HL-60/S4 (cell line): ENCODE measurements at regions not wholly inside any gene's neighbourhood (a gene's known extent, or its start where the extent isn't known, plus 50 kb on each side); places are given as distances from the start of the nearest gene placed in this dataset.

ENCODE experiments used
- in situ Hi-C: fragments of 300-500 bp; cut with MboI; formaldehyde crosslinking; loops from 2 replicates; pipeline ENCODE4 v1.14.3; 2022; ENCODE audit warnings: low sequenced_read_pairs

DNA sequence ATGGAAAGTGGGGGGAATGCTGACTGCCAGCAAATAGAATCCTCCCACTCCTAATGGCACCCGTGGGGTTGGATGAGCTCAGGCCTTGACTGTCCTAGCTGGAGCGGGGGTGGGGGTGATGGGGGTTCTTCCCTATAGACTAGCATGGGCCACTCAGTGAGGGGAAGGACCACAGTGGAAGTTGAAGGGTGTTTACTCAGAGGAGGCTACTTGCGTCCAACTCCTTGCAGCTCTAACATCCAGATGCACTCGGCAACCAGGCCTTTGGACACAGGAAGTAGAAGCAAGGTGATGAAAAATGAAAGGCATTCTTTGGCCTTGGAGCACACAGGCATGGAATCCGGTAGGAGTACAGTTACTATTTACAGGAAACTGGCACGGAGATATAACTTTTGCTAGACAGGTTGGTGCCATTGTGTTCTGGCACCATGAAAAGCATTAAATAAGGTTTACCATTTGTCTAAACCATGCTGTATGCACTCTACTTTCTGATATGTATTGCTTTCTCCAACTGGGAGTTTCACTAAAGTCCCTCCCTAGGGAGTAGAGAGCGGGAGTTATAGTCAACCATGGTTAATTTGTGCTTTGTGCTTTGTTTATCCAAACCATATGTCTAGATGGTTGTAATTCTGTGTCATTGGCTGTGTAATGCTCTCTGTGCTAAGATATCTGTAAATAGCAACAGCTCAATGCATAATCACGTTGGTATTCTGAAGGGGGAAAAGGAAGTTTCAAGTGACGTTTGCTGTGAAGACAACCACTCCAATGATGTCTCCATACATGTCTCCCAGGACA, 125.3 kb downstream of the TSHZ3 start:
- in situ Hi-C loops: no loop called here

- in situ Hi-C loops: no loop called here
Observed at GRCh38 chr19:31220540-31220939, 128.7 kb downstream of the TSHZ3 start.

DNA sequence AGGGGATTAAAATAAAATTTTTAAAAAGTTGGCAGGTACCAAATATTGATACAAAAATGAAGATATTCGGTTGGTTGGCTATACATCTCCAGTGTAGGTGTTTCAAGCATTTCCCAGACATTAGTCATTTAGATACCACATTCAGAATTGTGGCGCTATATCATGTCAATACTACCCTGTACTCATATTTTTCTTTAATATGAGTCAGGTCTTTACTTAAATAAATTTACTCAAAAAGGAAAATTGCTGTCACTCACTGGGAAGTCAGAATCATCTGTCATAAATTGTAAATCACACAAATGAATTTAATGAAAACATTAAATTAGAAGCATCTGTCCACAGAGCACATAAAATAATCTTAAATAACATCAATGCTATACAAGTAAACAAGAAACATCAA, 134.2 kb downstream of the TSHZ3 start:
- in situ Hi-C loops: no loop called here

GRCh38 chr19:31214086-31214485, 135.2 kb downstream of the TSHZ3 start:
- in situ Hi-C loops: no loop called here

- in situ Hi-C loops: no loop called here
Observed at GRCh38 chr19:31211088-31211487, 138.1 kb downstream of the TSHZ3 start.

- in situ Hi-C loops: no loop called here
Observed at GRCh38 chr19:31205887-31206518, 143.2 kb downstream of the TSHZ3 start.

GRCh38 chr19:31204115-31204514, 145.1 kb downstream of the TSHZ3 start:
- in situ Hi-C loops: no loop called here

- in situ Hi-C loops: no loop called here
Observed at GRCh38 chr19:31185261-31185660, 164.0 kb downstream of the TSHZ3 start.

DNA sequence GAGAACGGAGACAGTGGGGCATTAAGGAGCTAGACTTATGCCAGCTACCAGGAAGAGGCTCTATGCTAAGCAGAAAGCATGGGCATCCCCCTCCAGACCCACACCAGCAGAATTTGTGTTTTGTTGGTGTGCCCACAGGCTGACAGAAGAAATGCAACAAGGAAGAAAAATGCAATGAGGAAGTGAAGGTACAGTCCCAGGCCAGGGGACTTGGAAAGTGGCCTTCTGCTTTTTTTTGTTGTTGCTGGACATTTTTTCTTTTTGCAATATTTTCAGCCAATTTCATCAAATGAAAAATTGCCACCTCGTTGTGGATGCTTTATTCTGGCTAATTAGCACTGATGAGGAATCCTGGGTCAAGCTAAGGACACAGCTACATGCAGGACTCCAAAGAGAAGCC, 167.7 kb downstream of the TSHZ3 start:
- in situ Hi-C loops: no loop called here

DNA sequence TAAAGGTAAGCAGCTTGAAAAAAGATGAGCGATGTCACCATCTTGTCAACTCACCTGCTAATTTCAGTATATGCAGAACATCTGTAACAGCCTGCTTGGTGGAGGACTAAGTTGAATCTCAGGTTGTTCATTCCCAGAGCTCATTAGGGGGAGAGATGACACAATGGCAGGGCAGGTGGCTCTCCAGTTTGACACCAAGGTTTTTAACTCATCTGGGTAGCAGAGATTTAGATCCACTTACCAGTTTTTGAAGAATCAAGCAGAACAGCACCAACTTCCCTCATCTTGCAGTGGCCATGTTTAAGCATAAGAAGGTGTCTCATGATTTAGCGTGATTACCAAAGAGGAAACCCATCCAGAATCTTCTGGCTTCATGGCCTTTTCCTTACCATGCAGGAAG, 168.3 kb downstream of the TSHZ3 start:
- in situ Hi-C loops: no loop called here

GRCh38 chr19:31179471-31179852, 169.8 kb downstream of the TSHZ3 start:
- in situ Hi-C loops: no loop called here

DNA sequence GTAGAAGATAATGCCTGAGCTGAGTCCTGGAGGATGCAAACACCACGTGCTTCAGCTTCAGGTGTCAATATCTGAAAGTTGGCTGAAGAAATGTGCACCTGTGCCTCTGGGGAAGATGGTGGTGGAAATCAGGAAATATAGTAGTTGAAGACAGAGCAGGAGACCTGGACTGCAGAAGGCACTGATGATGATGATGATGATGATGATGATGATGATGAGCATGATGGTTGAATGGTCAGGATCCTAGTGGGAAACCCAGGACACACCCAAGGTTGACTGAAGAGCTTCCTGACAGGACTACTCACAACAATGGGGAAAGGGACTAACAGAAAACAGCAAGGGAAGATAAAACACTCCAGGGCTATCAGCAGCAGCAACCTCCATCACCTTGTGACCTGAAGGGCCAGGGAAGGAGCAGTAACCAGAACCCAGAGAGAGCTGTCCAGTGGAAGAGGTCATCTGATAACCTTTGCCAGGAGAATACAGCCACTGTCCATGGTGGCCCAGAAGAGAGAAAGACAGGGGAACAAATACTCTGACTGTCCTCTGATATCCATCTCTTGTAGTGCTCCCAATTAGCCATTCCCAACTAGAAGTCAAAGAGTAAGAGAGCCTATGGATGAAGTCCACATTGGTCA, 170.3 kb downstream of the TSHZ3 start:
- in situ Hi-C loops: no loop called here

- in situ Hi-C loops: no loop called here
Observed at GRCh38 chr19:31177246-31177645, 172.0 kb downstream of the TSHZ3 start.

- in situ Hi-C loops: no loop called here
Observed at GRCh38 chr19:31175564-31176348, 173.5 kb downstream of the TSHZ3 start.

DNA sequence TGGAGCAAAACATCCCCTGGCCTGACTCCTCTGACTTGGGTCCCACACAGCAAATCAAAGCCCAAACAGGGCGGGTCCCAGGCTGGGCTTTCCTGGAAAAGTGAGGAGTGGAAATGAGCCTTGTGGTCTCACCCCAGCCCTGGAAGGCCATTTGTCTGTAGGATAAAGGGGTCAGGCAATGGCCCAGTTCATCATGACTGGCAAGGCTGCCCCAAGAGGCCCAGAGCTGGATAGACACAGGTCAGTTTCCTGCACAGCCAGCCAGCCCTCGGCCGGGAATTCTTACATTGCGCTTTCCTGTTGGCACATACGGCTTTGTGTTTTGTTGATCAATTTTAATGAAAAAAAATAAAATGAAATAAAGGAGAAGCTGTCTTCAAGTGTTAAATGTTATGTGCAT, 174.3 kb downstream of the TSHZ3 start:
- in situ Hi-C loops: no loop called here

- in situ Hi-C loops: no loop called here
Observed at GRCh38 chr19:31173991-31174390, 175.2 kb downstream of the TSHZ3 start.

DNA sequence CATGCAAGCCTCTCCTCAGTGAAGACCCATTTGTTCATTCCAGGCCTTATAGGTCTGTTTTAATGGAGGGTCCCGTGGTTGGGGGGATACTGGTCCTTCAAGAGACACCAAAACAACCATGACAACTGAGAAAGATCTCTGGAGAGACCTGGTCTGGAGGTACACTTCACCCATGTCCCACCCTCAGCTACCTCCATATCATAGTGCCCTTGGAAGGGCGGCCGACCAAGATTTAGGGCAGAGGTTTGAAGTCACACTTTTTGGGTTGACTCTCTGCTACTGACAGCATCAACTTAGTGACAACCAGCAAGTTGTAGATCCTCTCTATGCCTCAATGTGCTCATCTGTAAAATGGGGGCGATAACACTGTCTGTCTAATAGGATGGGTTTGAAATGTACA, 177.3 kb downstream of the TSHZ3 start:
- in situ Hi-C loops: no loop called here

DNA sequence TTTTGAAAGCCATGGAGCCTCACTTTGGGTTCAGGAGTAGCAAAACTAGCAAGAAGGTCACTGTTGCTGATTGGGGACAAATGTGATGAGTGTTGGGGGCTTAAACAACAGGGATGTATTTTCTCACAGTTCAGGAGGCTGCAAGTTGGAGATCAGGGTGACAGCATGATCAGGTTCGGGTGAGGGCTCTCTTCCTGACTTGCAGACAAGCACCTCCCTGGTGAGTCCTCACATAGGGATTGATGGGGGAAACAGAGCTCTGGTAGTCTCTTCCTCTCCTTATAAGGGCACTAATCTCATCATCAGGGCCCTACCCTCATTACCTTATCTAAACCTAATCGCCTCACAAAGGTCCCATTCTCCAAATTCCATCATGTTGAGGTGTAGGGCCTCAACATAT, 179.2 kb downstream of the TSHZ3 start:
- in situ Hi-C loops: no loop called here

DNA sequence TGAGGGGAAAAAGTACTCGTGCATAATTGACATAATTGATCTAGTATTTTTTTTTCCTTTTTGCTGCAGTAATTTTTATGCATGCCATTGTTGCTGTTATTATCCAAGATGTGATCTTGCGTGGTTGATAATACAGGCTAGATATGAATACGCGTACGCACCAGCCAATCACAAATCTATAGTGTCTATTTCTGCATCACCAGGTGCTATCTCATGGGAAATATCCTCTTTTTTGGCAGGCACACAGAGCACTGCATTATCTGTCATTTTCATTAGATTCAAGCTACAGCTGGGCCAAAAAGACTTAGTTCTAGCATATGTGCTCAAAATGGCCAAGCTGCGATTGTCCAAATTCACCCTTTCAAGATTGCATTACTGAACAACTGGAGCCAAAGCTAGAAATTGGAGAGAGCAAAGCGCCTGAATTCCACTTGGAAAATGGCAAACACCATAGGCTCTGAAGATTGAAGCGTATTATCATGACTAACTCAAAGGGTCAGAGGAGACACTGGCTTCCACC, 181.1 kb downstream of the TSHZ3 start:
- in situ Hi-C loops: no loop called here

DNA sequence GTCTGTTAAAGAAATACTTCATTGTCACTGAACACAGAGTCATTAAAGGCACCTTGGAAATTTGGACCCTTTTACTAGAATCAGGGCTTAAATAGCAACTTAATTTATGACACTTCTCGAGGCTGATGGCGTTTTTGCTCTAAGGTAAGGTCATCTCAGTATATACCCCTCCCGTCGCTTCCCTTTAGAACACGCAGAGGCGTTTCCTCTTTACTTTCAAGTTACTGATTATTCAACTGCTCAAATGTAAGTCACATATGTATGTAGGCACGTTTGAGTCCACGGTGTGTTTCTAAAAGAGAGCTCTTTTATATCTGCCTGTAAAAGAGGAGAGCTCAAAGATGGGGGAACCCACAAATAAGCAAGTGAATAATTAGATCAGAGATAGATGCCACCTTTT, 181.5 kb downstream of the TSHZ3 start:
- in situ Hi-C loops: no loop called here

DNA sequence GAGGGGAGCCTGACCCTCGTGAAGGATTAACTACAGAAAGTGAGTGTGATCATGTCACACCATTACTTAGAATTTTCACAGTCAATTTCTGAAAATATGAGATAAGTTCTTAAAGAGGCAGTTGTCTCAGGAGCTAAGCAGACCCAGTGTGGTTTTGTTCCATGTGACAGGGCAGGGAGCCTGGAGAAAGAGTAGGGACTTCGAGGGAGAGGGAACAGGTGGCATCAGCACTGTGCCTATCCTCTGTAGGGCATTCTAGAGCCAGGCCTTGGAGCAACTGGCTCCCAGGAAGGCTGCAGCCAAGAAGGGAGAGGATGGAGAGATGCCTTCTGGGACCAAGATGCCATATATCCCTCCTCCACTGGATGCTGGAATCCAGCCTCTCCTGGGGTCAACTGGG, 183.0 kb downstream of the TSHZ3 start:
- in situ Hi-C loops: no loop called here
